ENCODE measurements at regions not wholly inside any gene's neighbourhood (a gene's known extent, or its start where the extent isn't known, plus 50 kb on each side); places are given as distances from the start of the nearest gene placed in this dataset.
A peak's percentile ranks its signal among the peaks of the same experiment; 100 is the strongest.

GRCh38 chrX:39222346-39223113 is 421.3 kb downstream of the MID1IP1 start:
- WGBS, 2 donors = 67 to 82% methylated on average over 1 to 2 of the region's 4 CpGs
- intact Hi-C loops (cut with DNase I) = no loop called here
- DNase-seq = no peak
- Histone ChIP-seq H3K9me3 (no peaks in the 10 kb centered on the region), H3K4me1 (no peaks in the 10 kb centered on the region), H3K4me3 (no peak overlapping the region), H3K27ac (no peak overlapping the region), H3K27me3 (no peaks in the 10 kb centered on the region), H3K36me3 (no peaks in the 10 kb centered on the region)
- TF ChIP-seq CTCF (IDR thresholded peaks at IDR 0.05) (no peak), POLR2A (IDR thresholded peaks at IDR 0.05) (no peak)

GRCh38 chrX:39226251-39226650 is 425.0 kb downstream of the MID1IP1 start:
- no peak overlapping the region for H3K27ac ChIP-seq
- DNase-seq = no peak
- no peaks in the 10 kb centered on the region for H3K9me3 ChIP-seq
- TF ChIP-seq POLR2A (IDR thresholded peaks at IDR 0.05) (no peak), CTCF (IDR thresholded peaks at IDR 0.05) (no peak)
- H3K4me3 ChIP-seq = no peak overlapping the region
- 50 to 63% methylated on average over 5 of the region's 6 CpGs for WGBS, 2 donors
- no peaks in the 10 kb centered on the region for H3K27me3 ChIP-seq
- H3K4me1 ChIP-seq = no peaks in the 10 kb centered on the region
- intact Hi-C loops (cut with DNase I) = no loop called here
- H3K36me3 ChIP-seq = no peaks in the 10 kb centered on the region

- no peaks in the 10 kb centered on the region for H3K27me3 ChIP-seq
- no peak for DNase-seq
- H3K4me3 ChIP-seq = no peak overlapping the region
- WGBS, 2 donors = 54 to 71% methylated on average over 2 of the region's 2 CpGs
- no peaks in the 10 kb centered on the region for H3K4me1 ChIP-seq
- no peaks in the 10 kb centered on the region for H3K9me3 ChIP-seq
- no peaks in the 10 kb centered on the region for H3K36me3 ChIP-seq
- intact Hi-C loops (cut with DNase I) = no loop called here
- no peak for TF ChIP-seq CTCF (IDR thresholded peaks at IDR 0.05)
- no peak for TF ChIP-seq POLR2A (IDR thresholded peaks at IDR 0.05)
- no peak overlapping the region for H3K27ac ChIP-seq
These were observed 426.1 kb downstream of the MID1IP1 start for GRCh38 chrX:39227371-39227770.

- H3K4me1 ChIP-seq = no peaks in the 10 kb centered on the region
- no peaks in the 10 kb centered on the region for H3K9me3 ChIP-seq
- no peak overlapping the region for H3K4me3 ChIP-seq
- no peak for TF ChIP-seq POLR2A (IDR thresholded peaks at IDR 0.05)
- no peak for TF ChIP-seq CTCF (IDR thresholded peaks at IDR 0.05)
- DNase-seq = no peak
- intact Hi-C loops (cut with DNase I) = no loop called here
- 53 to 60% methylated on average over 1 to 6 of the region's 7 CpGs for WGBS, 2 donors
- no peak overlapping the region for H3K27ac ChIP-seq
- H3K27me3 ChIP-seq = no peaks in the 10 kb centered on the region
- no peaks in the 10 kb centered on the region for H3K36me3 ChIP-seq
These were observed 436.7 kb downstream of the MID1IP1 start for GRCh38 chrX:39238006-39238405.

- no peak for DNase-seq
- Histone ChIP-seq H3K4me1 (no peaks in the 10 kb centered on the region), H3K4me3 (no peak overlapping the region), H3K36me3 (no peaks in the 10 kb centered on the region), H3K27ac (no peak overlapping the region), H3K27me3 (no peaks in the 10 kb centered on the region), H3K9me3 (no peaks in the 10 kb centered on the region)
- WGBS, 2 donors = 50 to 83% methylated on average over 1 of the region's 1 CpG
- intact Hi-C loops (cut with DNase I) = no loop called here
- TF ChIP-seq POLR2A (IDR thresholded peaks at IDR 0.05) = no peak
- peak in 5 of 6 experiments; percentile 39 to 59 (median 51) for TF ChIP-seq CTCF (IDR thresholded peaks at IDR 0.05)
These were observed 440.9 kb downstream of the MID1IP1 start for GRCh38 chrX:39242187-39242586.
